ENCODE measurements at regions not wholly inside any gene's neighbourhood (a gene's known extent, or its start where the extent isn't known, plus 50 kb on each side); places are given as distances from the start of the nearest gene placed in this dataset.

- DNase-seq (ENCODE audit: low read depth in 2 of 2, low spot score in 1 of 2) = no peak
Measured at GRCh38 chr14:36465178-36465577, 54.9 kb downstream of the NKX2-1 start.

GRCh38 chr14:36462890-36463289 is 57.1 kb downstream of the NKX2-1 start:
- no peak for DNase-seq (ENCODE audit: low read depth in 2 of 2, low spot score in 1 of 2)

GRCh38 chr14:36455241-36455627 is 64.8 kb downstream of the NKX2-1 start:
- DNase-seq (ENCODE audit: low read depth in 2 of 2, low spot score in 1 of 2) = no peak

- no peak for DNase-seq (ENCODE audit: low read depth in 2 of 2, low spot score in 1 of 2)
Measured at GRCh38 chr14:36454599-36455240, 65.3 kb downstream of the NKX2-1 start.

GRCh38 chr14:36452860-36453259 is 67.2 kb downstream of the NKX2-1 start:
- DNase-seq (ENCODE audit: low read depth in 2 of 2, low spot score in 1 of 2) = no peak

- DNase-seq (ENCODE audit: low read depth in 2 of 2, low spot score in 1 of 2) = no peak
Measured at GRCh38 chr14:36451310-36452065, 68.5 kb downstream of the NKX2-1 start.

GRCh38 chr14:36450550-36450949 is 69.5 kb downstream of the NKX2-1 start:
- DNase-seq (ENCODE audit: low read depth in 2 of 2, low spot score in 1 of 2) = no peak

- DNase-seq (ENCODE audit: low read depth in 2 of 2, low spot score in 1 of 2) = no peak
Measured at GRCh38 chr14:36449903-36450302, 70.1 kb downstream of the NKX2-1 start.

- DNase-seq (ENCODE audit: low read depth in 2 of 2, low spot score in 1 of 2) = no peak
Measured at GRCh38 chr14:36443374-36443773, 76.7 kb downstream of the NKX2-1 start.

GRCh38 chr14:36442824-36443241 is 77.2 kb downstream of the NKX2-1 start:
- DNase-seq (ENCODE audit: low read depth in 2 of 2, low spot score in 1 of 2) = no peak

GRCh38 chr14:36441283-36441682 is 78.7 kb downstream of the NKX2-1 start:
- no peak for DNase-seq (ENCODE audit: low read depth in 2 of 2, low spot score in 1 of 2)

GRCh38 chr14:36439766-36440165 is 80.3 kb downstream of the NKX2-1 start:
- no peak for DNase-seq (ENCODE audit: low read depth in 2 of 2, low spot score in 1 of 2)

GRCh38 chr14:36438883-36439282 is 81.1 kb downstream of the NKX2-1 start:
- DNase-seq (ENCODE audit: low read depth in 2 of 2, low spot score in 1 of 2) = no peak

GRCh38 chr14:36430662-36431084 is 89.4 kb downstream of the NKX2-1 start:
- DNase-seq (ENCODE audit: low read depth in 2 of 2, low spot score in 1 of 2) = no peak

- no peak for DNase-seq (ENCODE audit: low read depth in 2 of 2, low spot score in 1 of 2)
Measured at GRCh38 chr14:36430169-36430568, 89.9 kb downstream of the NKX2-1 start.

- no peak for DNase-seq (ENCODE audit: low read depth in 2 of 2, low spot score in 1 of 2)
Measured at GRCh38 chr14:36429692-36430091, 90.3 kb downstream of the NKX2-1 start.

- DNase-seq (ENCODE audit: low read depth in 2 of 2, low spot score in 1 of 2) = no peak
Measured at GRCh38 chr14:36428350-36428749, 91.7 kb downstream of the NKX2-1 start.

GRCh38 chr14:36426836-36427235 is 93.2 kb downstream of the NKX2-1 start:
- no peak for DNase-seq (ENCODE audit: low read depth in 2 of 2, low spot score in 1 of 2)

- DNase-seq (ENCODE audit: low read depth in 2 of 2, low spot score in 1 of 2) = no peak
Measured at GRCh38 chr14:36426113-36426512, 93.9 kb downstream of the NKX2-1 start.

GRCh38 chr14:36424478-36425102 is 95.4 kb downstream of the NKX2-1 start:
- DNase-seq (ENCODE audit: low read depth in 2 of 2, low spot score in 1 of 2) = no peak

GRCh38 chr14:36423430-36423829 is 96.6 kb downstream of the NKX2-1 start:
- DNase-seq (ENCODE audit: low read depth in 2 of 2, low spot score in 1 of 2) = no peak

- DNase-seq (ENCODE audit: low read depth in 2 of 2, low spot score in 1 of 2) = no peak
Measured at GRCh38 chr14:36420149-36420687, 99.8 kb upstream of the MBIP start.

Measured in stimulated activated CD8-positive, alpha-beta memory T cell treated with anti-CD3 and anti-CD28 coated beads, Interleukin-4, amount 100 ng/mL, for 1 hour (primary cell).